TTC549 (cell line): ENCODE measurements at regions not wholly inside any gene's neighbourhood (a gene's known extent, or its start where the extent isn't known, plus 50 kb on each side); places are given as distances from the start of the nearest gene placed in this dataset.
"Not testable (repeated sequence)": the region's sequence is repeated elsewhere in the genome, so short reads cannot be mapped to it uniquely, and the experiment has no call there.

Experiments
- FAIRE-seq: peaks from 2 replicates; lab custom pipeline; 2012; peaks lifted over from hg19 to GRCh38; lab: Jason Lieb, UNC

- FAIRE-seq = no peak
Observed at GRCh38 chr5:40277161-40277906, 402.4 kb upstream of the PTGER4 start.

GRCh38 chr5:40276426-40277102, 403.2 kb upstream of the PTGER4 start:
- no peak for FAIRE-seq

GRCh38 chr5:40274568-40274967, 405.1 kb upstream of the PTGER4 start:
- no peak for FAIRE-seq

- FAIRE-seq = no peak
Observed at GRCh38 chr5:40273936-40274335, 405.8 kb upstream of the PTGER4 start.

- no peak for FAIRE-seq
Observed at GRCh38 chr5:40271476-40271875, 408.2 kb upstream of the PTGER4 start.

- FAIRE-seq = no peak
Observed at GRCh38 chr5:40270274-40270845, 409.4 kb upstream of the PTGER4 start.

- FAIRE-seq = no peak
Observed at GRCh38 chr5:40268088-40268487, 411.6 kb upstream of the PTGER4 start.

- no peak for FAIRE-seq
Observed at GRCh38 chr5:40266952-40267351, 412.8 kb upstream of the PTGER4 start.

GRCh38 chr5:40261984-40262383, 417.7 kb upstream of the PTGER4 start:
- no peak for FAIRE-seq

GRCh38 chr5:40260361-40260760, 419.4 kb upstream of the PTGER4 start:
- FAIRE-seq = no peak

- no peak for FAIRE-seq
Observed at GRCh38 chr5:40258222-40258621, 421.5 kb upstream of the PTGER4 start.

GRCh38 chr5:40240671-40241070, 439.0 kb upstream of the PTGER4 start:
- no peak for FAIRE-seq

- no peak for FAIRE-seq
Observed at GRCh38 chr5:40240111-40240510, 439.6 kb upstream of the PTGER4 start.

- no peak for FAIRE-seq
Observed at GRCh38 chr5:40238066-40238745, 441.5 kb upstream of the PTGER4 start.

- no peak for FAIRE-seq
Observed at GRCh38 chr5:40235471-40236400, 444.0 kb upstream of the PTGER4 start.

- no peak for FAIRE-seq
Observed at GRCh38 chr5:40233268-40233667, 446.4 kb upstream of the PTGER4 start.

- FAIRE-seq = no peak
Observed at GRCh38 chr5:40227931-40228330, 451.8 kb upstream of the PTGER4 start.

- FAIRE-seq = no peak
Observed at GRCh38 chr5:40227366-40227765, 452.3 kb upstream of the PTGER4 start.

- FAIRE-seq = no peak
Observed at GRCh38 chr5:40226906-40227305, 452.8 kb upstream of the PTGER4 start.

GRCh38 chr5:40225147-40225546, 454.6 kb upstream of the PTGER4 start:
- not testable (repeated sequence) for FAIRE-seq

GRCh38 chr5:40224421-40224820, 455.3 kb upstream of the PTGER4 start:
- no peak for FAIRE-seq

- FAIRE-seq = no peak
Observed at GRCh38 chr5:40223884-40224402, 455.8 kb upstream of the PTGER4 start.
